ENCODE measurements at regions not wholly inside any gene's neighbourhood (a gene's known extent, or its start where the extent isn't known, plus 50 kb on each side); places are given as distances from the start of the nearest gene placed in this dataset.

DNA sequence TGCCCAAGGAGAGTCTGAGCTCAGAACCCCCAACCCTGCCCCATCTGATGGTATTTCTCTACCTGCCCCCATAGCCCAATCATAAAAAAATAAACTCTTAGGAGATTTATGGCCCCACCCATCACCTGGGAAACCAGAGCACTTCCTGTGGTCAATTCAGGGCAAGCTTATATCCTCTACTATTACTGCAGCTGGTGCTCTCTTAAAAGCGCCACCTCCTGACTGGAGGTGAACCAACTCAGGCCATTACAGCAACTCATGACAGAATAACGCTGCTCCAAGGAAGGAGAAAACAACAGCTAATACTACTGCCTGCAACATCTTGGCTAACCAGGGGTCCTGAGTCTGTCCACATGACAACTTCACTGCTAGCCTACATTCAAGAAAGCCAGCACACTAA, 195.7 kb downstream of the MTCL1 start:
- no peak for TF ChIP-seq POLR2AphosphoS5 (IDR thresholded peaks at IDR 0.05; ENCODE audit: low read depth, low read length)
- no peak for TF ChIP-seq TAF1 (IDR thresholded peaks at IDR 0.05; ENCODE audit: low read depth, low read length)
- no peak for TF ChIP-seq POLR2A (IDR thresholded peaks at IDR 0.05; ENCODE audit: low read depth, low read length)
- no peak for TF ChIP-seq POU2F2 (IDR thresholded peaks at IDR 0.05; ENCODE audit: low read depth, low read length)
- TF ChIP-seq PAX5 (IDR thresholded peaks at IDR 0.05; ENCODE audit: insufficient read depth, low read length, severe bottlenecking): no peak
